Heart right ventricle (tissue), 16 donors: ENCODE measurements at regions not wholly inside any gene's neighbourhood (a gene's known extent, or its start where the extent isn't known, plus 50 kb on each side); places are given as distances from the start of the nearest gene placed in this dataset.
A peak's percentile ranks its signal among the peaks of the same experiment; 100 is the strongest.
"Not testable (repeated sequence)": the region's sequence is repeated elsewhere in the genome, so short reads cannot be mapped to it uniquely, and the experiment has no call there.

Source experiments
- ATAC-seq, 8 donors: fragments of 200-7000 bp; cut with Tn5 transposase; one replicate each; pipeline ENCODE4 v1.9.1; 2020; ENCODE audit warnings: mild to moderate bottlenecking in 8 of 8, moderate library complexity in 8 of 8, moderate number of reproducible peaks in 1 of 8
- DNase-seq, 2 donors: peaks; one replicate each; pipeline ENCODE4 v3.0.0-alpha.2; 2020
- H3K27ac ChIP-seq, 10 donors: fragments of 200-600 bp; sonication (generic) in 2 of 10; one replicate each; pipeline versions ENCODE4 v1.5.0 to v1.8.0; 2020 to 2022; ENCODE audit warnings: mild to moderate bottlenecking in 3 of 10
- H3K27me3 ChIP-seq, 7 donors: fragments of 200-600 bp; one replicate each; pipeline ENCODE4 v1.8.0; 2021 to 2022; ENCODE audit warnings: mild to moderate bottlenecking in 2 of 7
- H3K36me3 ChIP-seq, 9 donors: fragments of 200-600 bp; sonication (generic) in 1 of 9; one replicate each; pipeline versions ENCODE4 v1.5.0 to v1.8.0; 2020 to 2022; ENCODE audit warnings: mild to moderate bottlenecking in 2 of 9
- H3K4me1 ChIP-seq, 9 donors: fragments of 200-600 bp; sonication (generic) in 1 of 9; one replicate each; pipeline versions ENCODE4 v1.5.0 to v1.8.0; 2020 to 2022; ENCODE audit warnings: mild to moderate bottlenecking in 4 of 9
- H3K4me3 ChIP-seq, 10 donors: fragments of 200-600 bp; sonication (generic) in 2 of 10; one replicate each; pipeline versions ENCODE4 v1.5.0 to v1.8.0; 2020 to 2022; ENCODE audit warnings: mild to moderate bottlenecking in 7 of 10, moderate library complexity in 2 of 10
- H3K9me3 ChIP-seq, 11 donors: fragments of 200-600 bp in 10 of 11; sonication (generic) in 2 of 11; one replicate each; pipeline versions ENCODE4 v1.5.0 to v1.8.0; 2013 to 2022; ENCODE audit warnings: mild to moderate bottlenecking in 2 of 11, control low read depth in 1 of 11, moderate library complexity in 1 of 11
- CTCF ChIP-seq, 9 donors: fragments of 200-600 bp; sonication (generic) in 2 of 9; IDR thresholded peaks; one replicate each; pipeline versions ENCODE4 v1.5.0 to v1.8.0; 2021 to 2022; ENCODE audit warnings: antibody characterized with exemption in 9 of 9, mild to moderate bottlenecking in 5 of 9, moderate library complexity in 1 of 9
- WGBS, 2 donors: extraction: QIAGEN DNeasy Blood & Tissue Kit; methylation state at CpG; one replicate each; pipeline ENCODE4 v1.1.7; 2013; ENCODE audit warnings: inconsistent platforms in 1 of 2; 5-methylcytosine and 5-hydroxymethylcytosine counted together
- intact Hi-C, 10 donors: fragments of 100-400 bp; cut with DNase I; formaldehyde crosslinking; loops; one replicate each; pipeline versions ENCODE4 v1.11.1 to v1.14.2; 2022
- donor health status: Arrhythmogenic right ventricular cardiomyopathy.
- donor health status: ischemic (EF 13 %, LVEDD 7.1; RV severe dilation, severe dysfunction).
- donor health status: healthy with polysubstance abuse.
- donor health status: DM: no; HTN: yes; CAD: no.
- donor health status: DM: no; HTN: no; CAD: no.
- donor health status: ischemic (EF 25% LVEDD 6.9; RV normal size, moderate dysfunction).
- donor health status: ischemic (EF 25% LVEDD 5.7; RV mildly dilated, moderate dysfunction).
- donor health status: healthy.
- donor health status: DM: yes; HTN: yes; CAD: no.
- donor health status: Ischemic cardiomyopathy.
- donor health status: ischemic (EF 35%, LVEDD 5.7; RV mildly dilated, moderate dysfunction).
- donor health status: nonischemic (EF 11% LVEDD 7.7; RV severe dilation, severe dysfunction).
- donor health status: DM: yes; HTN: yes; CAD: no.
- donor health status: PGD.
- donor health status: ischemic (EF 29% LVEDD 5.4; RV normal size, mild dysfunction).
- donor health status: nonischemic (EF 23%, LVEDD 6.1; RV moderate dilation, normal function).

- peaks cover 0 to 3% (median 0%) of the 10 kb centered on the region in 11 donors for H3K9me3 ChIP-seq
- peaks cover 0 to 11% (median 0%) of the 10 kb centered on the region in 9 donors for H3K4me1 ChIP-seq
- TF ChIP-seq CTCF (IDR thresholded peaks at IDR 0.05), result no peak
- intact Hi-C loops, result no loop called here
- DNase-seq (peak in 1 of 2 donors; percentile 31), ATAC-seq (no peak)
- H3K36me3 ChIP-seq, result no peaks in the 10 kb centered on the region
- WGBS, 2 donors, result 78 to 86% methylated on average over 3 of the region's 3 CpGs
- no peaks in the 10 kb centered on the region for H3K27me3 ChIP-seq
- H3K4me3 ChIP-seq, result no peak overlapping the region
- no peak overlapping the region for H3K27ac ChIP-seq
Measured at GRCh38 chr1:87410776-87411480, 82.2 kb downstream of the LMO4 start.

GRCh38 chr1:87413846-87414245 is 85.2 kb downstream of the LMO4 start:
- 79 to 85% methylated on average over 2 of the region's 2 CpGs for WGBS, 2 donors
- H3K9me3 ChIP-seq, H3K36me3 ChIP-seq, H3K4me3 ChIP-seq, H3K27ac ChIP-seq, H3K27me3 ChIP-seq, H3K4me1 ChIP-seq, ATAC-seq, intact Hi-C loops, DNase-seq: not testable (repeated sequence)

- no peak overlapping the region for H3K27ac ChIP-seq
- intact Hi-C loops, result no loop called here
- peaks cover 0 to 7% (median 0%) of the 10 kb centered on the region in 11 donors for H3K9me3 ChIP-seq
- H3K4me1 ChIP-seq, result no peaks in the 10 kb centered on the region
- H3K27me3 ChIP-seq, result no peaks in the 10 kb centered on the region
- peak in 1 of 8 donors; percentile 49 for ATAC-seq
- TF ChIP-seq CTCF (IDR thresholded peaks at IDR 0.05), result no peak
- no peaks in the 10 kb centered on the region for H3K36me3 ChIP-seq
- no peak for DNase-seq
- 78 to 93% methylated on average over 3 of the region's 3 CpGs for WGBS, 2 donors
- H3K4me3 ChIP-seq, result no peak overlapping the region
Measured at GRCh38 chr1:87418048-87418447, 89.4 kb downstream of the LMO4 start.

GRCh38 chr1:87421809-87422208 is 93.1 kb downstream of the LMO4 start:
- no peak for TF ChIP-seq CTCF (IDR thresholded peaks at IDR 0.05)
- no peak for ATAC-seq
- Histone ChIP-seq H3K9me3 (peaks cover 0 to 3% (median 0%) of the 10 kb centered on the region in 11 donors), H3K27me3 (no peaks in the 10 kb centered on the region), H3K36me3 (no peaks in the 10 kb centered on the region), H3K4me3 (no peak overlapping the region), H3K27ac (no peak overlapping the region), H3K4me1 (peaks cover 0 to 8% (median 0%) of the 10 kb centered on the region in 9 donors)
- intact Hi-C loops, result no loop called here
- DNase-seq, result no peak

GRCh38 chr1:87424541-87424940 is 95.9 kb downstream of the LMO4 start:
- Histone ChIP-seq H3K4me1 (peaks cover 0 to 8% (median 0%) of the 10 kb centered on the region in 9 donors), H3K36me3 (no peaks in the 10 kb centered on the region), H3K27ac (no peak overlapping the region), H3K27me3 (no peaks in the 10 kb centered on the region), H3K9me3 (peaks cover 0 to 3% (median 0%) of the 10 kb centered on the region in 11 donors), H3K4me3 (no peak overlapping the region)
- ATAC-seq, result no peak
- TF ChIP-seq CTCF (IDR thresholded peaks at IDR 0.05), result no peak
- DNase-seq, result no peak
- intact Hi-C loops, result no loop called here
- 89 to 96% methylated on average over 1 of the region's 1 CpG for WGBS, 2 donors
